PC-3 (cell line): ENCODE measurements at regions not wholly inside any gene's neighbourhood (a gene's known extent, or its start where the extent isn't known, plus 50 kb on each side); places are given as distances from the start of the nearest gene placed in this dataset.
"Not testable (repeated sequence)": the region's sequence is repeated elsewhere in the genome, so short reads cannot be mapped to it uniquely, and the experiment has no call there.

Experiments used
- ATAC-seq: fragments of 200-7000 bp; cut with Tn5 transposase; 2 replicates; pipeline ENCODE4 v1.9.1; 2020; ENCODE audit warnings: mild to moderate bottlenecking, moderate library complexity
- BruUV-seq: library from RNA; stranded (reverse); fragments of 400-500 nt; replicated peaks from 2 replicates; lab custom pipeline; 2021; lab: Mats Ljungman, UMichigan
- CTCF ChIA-PET: fragments of 300-600 bp; sonication (Branson Sonifier 250); formaldehyde crosslinking; loops from one replicate; lab custom pipeline; 2022; ENCODE audit warnings: antibody characterized with exemption; lab: Charles Lee
- POLR2A ChIA-PET: fragments of 300-600 bp; sonication (Branson Sonifier 250); formaldehyde crosslinking; loops from one replicate; lab custom pipeline; 2022; ENCODE audit warnings: antibody characterized with exemption; ENCODE audit not compliant: unreplicated experiment; lab: Charles Lee
- DNase-seq: peaks from one replicate; pipeline ENCODE4 v3.0.0-alpha.2; 2015
- H2AFZ ChIP-seq: fragments of 300-600 bp; sonication (generic); 2 replicates; pipeline ENCODE4 v1.6.0; 2016; ENCODE audit warnings: antibody characterized with exemption, low read length
- H3F3A ChIP-seq: fragments of 300-600 bp; sonication (generic); one replicate; pipeline ENCODE4 v1.6.0; 2017; ENCODE audit warnings: antibody characterized with exemption, low read length, control low read depth, mild to moderate bottlenecking; ENCODE audit not compliant: unreplicated experiment
- H3K27ac ChIP-seq: fragments of 300-600 bp; sonication (generic); 2 replicates; pipeline ENCODE4 v1.5.1; 2016; ENCODE audit warnings: mild to moderate bottlenecking, low read length
- H3K27me3 ChIP-seq: fragments of 300-600 bp; sonication (generic); 2 replicates; pipeline ENCODE4 v1.6.1; 2016; ENCODE audit warnings: low read length, mixed read lengths
- H3K36me3 ChIP-seq: fragments of 300-600 bp; sonication (generic); 2 replicates; pipeline ENCODE4 v1.6.1; 2016; ENCODE audit warnings: low read depth, mixed run types, low read length, mixed read lengths
- H3K4me1 ChIP-seq: fragments of 300-600 bp; sonication (generic); 2 replicates; pipeline ENCODE4 v1.5.1; 2016; ENCODE audit warnings: low read length; ENCODE audit not compliant: insufficient read depth
- H3K4me2 ChIP-seq: fragments of 300-600 bp; sonication (generic); 2 replicates; pipeline ENCODE4 v1.6.0; 2016; ENCODE audit warnings: low read length
- H3K4me3 ChIP-seq: fragments of 300-600 bp; sonication (generic); 2 replicates; pipeline ENCODE4 v1.5.1; 2016; ENCODE audit warnings: mild to moderate bottlenecking, low read length, mixed read lengths
- H3K79me2 ChIP-seq: fragments of 300-600 bp; sonication (generic); 2 replicates; pipeline ENCODE4 v1.6.1; 2017; ENCODE audit warnings: low read length, mixed read lengths
- H3K9ac ChIP-seq: fragments of 300-600 bp; sonication (generic); 2 replicates; pipeline ENCODE4 v1.6.0; 2016; ENCODE audit warnings: mild to moderate bottlenecking, low read length
- H3K9me2 ChIP-seq: fragments of 300-600 bp; sonication (generic); replicated peaks from 2 replicates; pipeline ENCODE4 v1.6.1; 2016; ENCODE audit warnings: mixed run types, low read length, mixed read lengths
- H3K9me3 ChIP-seq: fragments of 300-600 bp; sonication (generic); 2 replicates; pipeline ENCODE4 v1.6.1; 2016; ENCODE audit warnings: low read length, mixed read lengths
- H4K20me1 ChIP-seq: fragments of 300-600 bp; sonication (generic); 2 replicates; pipeline ENCODE4 v1.6.1; 2016; ENCODE audit warnings: low read length, mixed read lengths
- EZH2 ChIP-seq: fragments of 300-600 bp; sonication (generic); IDR thresholded peaks from one replicate; pipeline ENCODE4 v1.6.1; 2017; ENCODE audit warnings: antibody characterized with exemption, mild to moderate bottlenecking, low read length; ENCODE audit not compliant: unreplicated experiment
- EZH2phosphoT487 ChIP-seq: fragments of 300-600 bp; sonication (generic); IDR thresholded peaks from 2 replicates; pipeline ENCODE4 v1.6.1; 2018; ENCODE audit warnings: mild to moderate bottlenecking, antibody characterized with exemption, low read length, borderline replicate concordance
- intact Hi-C: fragments of 100-400 bp; cut with micrococcal nuclease; formaldehyde crosslinking; loops from 2 replicates; pipeline ENCODE4 v1.9.0; 2023
- TF ChIP-seq, protein P1 (sequence below): fragments of 300-600 bp; sonication (generic); conservative IDR thresholded peaks from 2 replicates; pipeline ENCODE4 v1.5.1; 2017; ENCODE audit warnings: antibody characterized with exemption, low read depth, mild to moderate bottlenecking, low read length

DNA sequence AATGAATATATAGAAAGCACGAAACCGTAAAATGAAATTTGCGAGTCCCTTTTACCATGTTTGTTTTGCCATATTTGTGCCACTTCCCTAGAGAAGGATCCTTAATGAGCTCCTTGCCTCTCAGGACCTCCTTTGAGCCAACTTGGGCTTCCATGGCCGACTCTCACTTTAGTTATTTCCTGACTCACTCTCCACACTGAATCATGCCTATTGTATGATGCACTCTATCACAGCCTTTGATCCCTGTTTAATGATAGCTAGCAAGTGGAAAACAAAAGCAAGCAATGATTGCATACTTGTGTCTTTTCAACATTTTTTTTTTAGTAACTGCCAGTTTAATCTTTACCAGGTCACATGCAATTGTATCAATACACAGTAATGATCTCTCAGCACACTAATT is 153.2 kb downstream of the CCER1 start:
- H3K9me3 ChIP-seq, result no peaks in the 10 kb centered on the region
- DNase-seq (peak; percentile 77), ATAC-seq (peak; percentile 91)
- H4K20me1 ChIP-seq, result no peaks in the 10 kb centered on the region
- no peaks in the 10 kb centered on the region for H3K79me2 ChIP-seq
- no peaks in the 10 kb centered on the region for H3K9me2 ChIP-seq
- POLR2A ChIA-PET, result interaction anchor here (0.6 kb wide), 2 partner anchors 746 to 1218 kb away, joined by 5 read pairs; no protein-coding TSS in a partner anchor
- CTCF ChIA-PET, result no interaction called here
- H3K9ac ChIP-seq, result no peak overlapping the region
- intact Hi-C loops, result loop anchor here (10.0 kb wide), 1 partner anchor 57 kb away; no protein-coding TSS in a partner anchor
- H3K27ac ChIP-seq, result peak overlapping the region; percentile 64
- TF ChIP-seq EZH2, result no peak
- TF ChIP-seq, protein P1, sequence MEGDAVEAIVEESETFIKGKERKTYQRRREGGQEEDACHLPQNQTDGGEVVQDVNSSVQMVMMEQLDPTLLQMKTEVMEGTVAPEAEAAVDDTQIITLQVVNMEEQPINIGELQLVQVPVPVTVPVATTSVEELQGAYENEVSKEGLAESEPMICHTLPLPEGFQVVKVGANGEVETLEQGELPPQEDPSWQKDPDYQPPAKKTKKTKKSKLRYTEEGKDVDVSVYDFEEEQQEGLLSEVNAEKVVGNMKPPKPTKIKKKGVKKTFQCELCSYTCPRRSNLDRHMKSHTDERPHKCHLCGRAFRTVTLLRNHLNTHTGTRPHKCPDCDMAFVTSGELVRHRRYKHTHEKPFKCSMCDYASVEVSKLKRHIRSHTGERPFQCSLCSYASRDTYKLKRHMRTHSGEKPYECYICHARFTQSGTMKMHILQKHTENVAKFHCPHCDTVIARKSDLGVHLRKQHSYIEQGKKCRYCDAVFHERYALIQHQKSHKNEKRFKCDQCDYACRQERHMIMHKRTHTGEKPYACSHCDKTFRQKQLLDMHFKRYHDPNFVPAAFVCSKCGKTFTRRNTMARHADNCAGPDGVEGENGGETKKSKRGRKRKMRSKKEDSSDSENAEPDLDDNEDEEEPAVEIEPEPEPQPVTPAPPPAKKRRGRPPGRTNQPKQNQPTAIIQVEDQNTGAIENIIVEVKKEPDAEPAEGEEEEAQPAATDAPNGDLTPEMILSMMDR, result no peak
- TF ChIP-seq EZH2phosphoT487, result no peak
- H3K4me3 ChIP-seq, result no peak overlapping the region
- no peaks in the 10 kb centered on the region for H3K27me3 ChIP-seq
- H3F3A ChIP-seq, result no peaks in the 10 kb centered on the region
- no TSS peak for BruUV-seq
- peaks cover 20% of the 10 kb centered on the region for H3K4me1 ChIP-seq
- no peaks in the 10 kb centered on the region for H3K36me3 ChIP-seq
- H3K4me2 ChIP-seq, result peak overlapping the region; percentile 31; the same call in 1 of the 2 replicates
- H2AFZ ChIP-seq, result no peak overlapping the region

DNA sequence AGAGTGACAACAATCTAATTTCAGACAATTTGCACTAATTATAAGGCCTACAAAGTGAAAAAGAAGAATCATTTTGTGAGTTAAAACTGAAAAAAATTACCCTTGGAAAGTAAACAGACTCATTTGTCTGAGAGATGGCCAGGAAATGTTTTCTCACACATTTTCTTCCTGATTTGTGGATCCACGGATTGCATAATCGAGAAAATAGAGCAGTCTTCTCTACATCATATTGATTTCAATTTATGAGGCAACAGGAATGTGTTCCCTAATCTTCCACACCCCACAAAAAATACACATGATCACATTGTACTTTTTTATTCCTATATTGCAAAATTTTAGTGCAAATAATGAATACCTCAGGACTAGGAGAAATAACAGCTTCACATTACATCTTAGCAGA is 160.8 kb downstream of the CCER1 start:
- POLR2A ChIA-PET, result no interaction called here
- H3K4me2 ChIP-seq, result no peak overlapping the region
- no peak for TF ChIP-seq EZH2phosphoT487
- no peak for TF ChIP-seq EZH2
- TF ChIP-seq, protein P1, result no peak

DNA sequence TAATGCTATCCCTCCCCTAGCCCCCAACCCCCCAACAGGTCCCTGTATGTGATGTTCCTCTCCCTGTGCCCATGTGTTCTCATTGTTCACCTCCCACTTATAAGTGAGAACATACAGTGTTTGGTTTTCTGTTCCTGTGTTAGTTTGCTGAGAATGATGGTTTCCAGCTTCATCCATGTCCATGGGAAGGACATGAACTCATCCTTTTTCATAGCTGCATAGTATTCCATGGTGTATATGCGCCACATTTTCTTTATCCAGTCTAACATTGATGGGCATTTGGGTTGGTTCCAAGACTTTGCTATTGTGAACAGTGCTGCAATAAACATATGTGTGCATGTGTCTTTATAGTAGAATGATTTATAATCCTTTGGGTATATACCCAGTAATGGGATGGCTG is 162.3 kb downstream of the CCER1 start:
- H3K27me3 ChIP-seq, H3K4me2 ChIP-seq, POLR2A ChIA-PET, H4K20me1 ChIP-seq, ATAC-seq, H3K4me3 ChIP-seq, H3F3A ChIP-seq, H3K9ac ChIP-seq, H2AFZ ChIP-seq, CTCF ChIA-PET, H3K4me1 ChIP-seq, H3K9me3 ChIP-seq, H3K9me2 ChIP-seq, H3K36me3 ChIP-seq, H3K79me2 ChIP-seq, DNase-seq, H3K27ac ChIP-seq, BruUV-seq, intact Hi-C loops: not testable (repeated sequence)

More for the DNA sequence above, 160.8 kb downstream of the CCER1 start:
- intact Hi-C loops, result no loop called here
- no peak for ATAC-seq
- Histone ChIP-seq H3K27me3 (no peaks in the 10 kb centered on the region), H3K79me2 (no peaks in the 10 kb centered on the region), H4K20me1 (no peaks in the 10 kb centered on the region), H3F3A (no peaks in the 10 kb centered on the region), H3K9me2 (no peaks in the 10 kb centered on the region), H2AFZ (no peak overlapping the region), H3K27ac (no peak overlapping the region), H3K4me3 (no peak overlapping the region), H3K9me3 (no peaks in the 10 kb centered on the region), H3K4me1 (no peaks in the 10 kb centered on the region), H3K9ac (no peak overlapping the region), H3K36me3 (no peaks in the 10 kb centered on the region)
- BruUV-seq, result no TSS peak
- CTCF ChIA-PET, result no interaction called here
- no peak for DNase-seq
